SK-N-MC (cell line): ENCODE measurements at regions not wholly inside any gene's neighbourhood (a gene's known extent, or its start where the extent isn't known, plus 50 kb on each side); places are given as distances from the start of the nearest gene placed in this dataset.

ENCODE experiments used
- EZH2 ChIP-seq: fragments of 200-600 bp; sonication (generic); IDR thresholded peaks from one replicate; pipeline ENCODE4 v1.6.1; 2017; ENCODE audit warnings: antibody characterized with exemption
- FOXP2 ChIP-seq: optimal IDR thresholded peaks from 2 replicates; pipeline ENCODE3; 2011; ENCODE audit warnings: mild to moderate bottlenecking, moderate library complexity; ENCODE audit not compliant: insufficient read depth; ENCODE audit errors: extremely low read length, control extremely low read depth
- POLR2AphosphoS5 ChIP-seq: IDR thresholded peaks from 2 replicates; pipeline ENCODE4 v1.6.1; 2012; ENCODE audit warnings: mild to moderate bottlenecking, low read depth, low read length, borderline replicate concordance

GRCh38 chr10:57168611-57169240 is 807.7 kb upstream of the ZWINT start:
- TF ChIP-seq EZH2 = no peak
- no peak for TF ChIP-seq POLR2AphosphoS5
- no peak for TF ChIP-seq FOXP2
